WERI-Rb-1 (cell line): ENCODE measurements at regions not wholly inside any gene's neighbourhood (a gene's known extent, or its start where the extent isn't known, plus 50 kb on each side); places are given as distances from the start of the nearest gene placed in this dataset.

Experiments
- DNase-seq: peaks from one replicate; pipeline ENCODE4 v3.0.0-alpha.2; 2020
- H3K27ac ChIP-seq: fragments of 250-450 bp; sonication (Bioruptor Pico); 2 replicates; pipeline ENCODE4 v1.5.1; 2020; ENCODE audit warnings: mild to moderate bottlenecking, moderate library complexity
- H3K27me3 ChIP-seq: fragments of 250-450 bp; sonication (Bioruptor Pico); 2 replicates; pipeline ENCODE4 v1.5.1; 2021; ENCODE audit warnings: mild to moderate bottlenecking, low read depth, moderate library complexity; ENCODE audit not compliant: insufficient read depth, severe bottlenecking
- H3K36me3 ChIP-seq: fragments of 250-450 bp; sonication (Bioruptor Pico); 2 replicates; pipeline ENCODE4 v1.5.1; 2020; ENCODE audit warnings: mild to moderate bottlenecking, moderate library complexity
- H3K4me3 ChIP-seq: 2 replicates; pipeline ENCODE4 v1.5.1; 2011; ENCODE audit warnings: low read depth, mild to moderate bottlenecking, control low read depth, low read length
- H3K9me3 ChIP-seq: fragments of 250-450 bp; sonication (Bioruptor Pico); 2 replicates; pipeline ENCODE4 v1.5.1; 2021; ENCODE audit warnings: mild to moderate bottlenecking, moderate library complexity; ENCODE audit not compliant: severe bottlenecking
- TF ChIP-seq, protein P1 (sequence below): IDR thresholded peaks from 2 replicates; pipeline ENCODE4 v1.5.1; 2011; ENCODE audit warnings: low read depth, mild to moderate bottlenecking, control low read depth, inconsistent platforms, low read length

DNA sequence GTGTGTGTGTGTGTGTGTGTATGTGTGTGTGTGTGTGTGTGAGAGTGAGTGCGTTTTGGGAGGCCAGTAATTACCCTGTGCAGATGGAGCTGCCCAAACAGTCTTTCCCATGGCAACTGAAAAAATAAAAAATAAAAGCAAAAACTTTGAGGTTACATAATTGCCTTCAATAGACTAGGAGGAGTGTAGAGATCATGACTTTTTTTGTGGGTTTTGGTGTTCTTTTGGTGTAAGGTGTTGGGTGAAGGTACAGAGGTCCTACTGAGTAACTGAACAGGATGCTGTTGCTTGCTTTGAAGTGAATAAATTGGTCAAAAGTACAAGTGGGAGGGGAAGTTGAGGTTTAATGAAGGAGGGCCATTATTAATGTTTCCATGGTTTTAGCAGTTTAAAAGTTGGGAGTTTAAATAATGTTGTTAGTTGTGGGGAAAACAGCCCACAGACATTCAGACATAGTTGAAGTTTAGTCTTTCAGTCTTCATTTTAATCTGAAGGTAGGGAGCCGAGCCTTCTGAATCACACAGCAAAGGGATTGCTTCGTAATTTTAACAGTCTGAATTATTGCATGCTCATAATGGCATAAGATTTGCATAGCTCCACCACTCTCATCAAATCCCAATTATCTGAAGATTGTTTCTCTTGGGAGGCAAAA lies 251.4 kb downstream of the PRL start:
- Histone ChIP-seq H3K27me3 (no peaks in the 10 kb centered on the region), H3K36me3 (no peaks in the 10 kb centered on the region), H3K27ac (no peak overlapping the region), H3K4me3 (no peak overlapping the region), H3K9me3 (peaks cover 7% of the 10 kb centered on the region)
- TF ChIP-seq, protein P1, sequence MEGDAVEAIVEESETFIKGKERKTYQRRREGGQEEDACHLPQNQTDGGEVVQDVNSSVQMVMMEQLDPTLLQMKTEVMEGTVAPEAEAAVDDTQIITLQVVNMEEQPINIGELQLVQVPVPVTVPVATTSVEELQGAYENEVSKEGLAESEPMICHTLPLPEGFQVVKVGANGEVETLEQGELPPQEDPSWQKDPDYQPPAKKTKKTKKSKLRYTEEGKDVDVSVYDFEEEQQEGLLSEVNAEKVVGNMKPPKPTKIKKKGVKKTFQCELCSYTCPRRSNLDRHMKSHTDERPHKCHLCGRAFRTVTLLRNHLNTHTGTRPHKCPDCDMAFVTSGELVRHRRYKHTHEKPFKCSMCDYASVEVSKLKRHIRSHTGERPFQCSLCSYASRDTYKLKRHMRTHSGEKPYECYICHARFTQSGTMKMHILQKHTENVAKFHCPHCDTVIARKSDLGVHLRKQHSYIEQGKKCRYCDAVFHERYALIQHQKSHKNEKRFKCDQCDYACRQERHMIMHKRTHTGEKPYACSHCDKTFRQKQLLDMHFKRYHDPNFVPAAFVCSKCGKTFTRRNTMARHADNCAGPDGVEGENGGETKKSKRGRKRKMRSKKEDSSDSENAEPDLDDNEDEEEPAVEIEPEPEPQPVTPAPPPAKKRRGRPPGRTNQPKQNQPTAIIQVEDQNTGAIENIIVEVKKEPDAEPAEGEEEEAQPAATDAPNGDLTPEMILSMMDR, result no peak
- DNase-seq, result no peak

DNA sequence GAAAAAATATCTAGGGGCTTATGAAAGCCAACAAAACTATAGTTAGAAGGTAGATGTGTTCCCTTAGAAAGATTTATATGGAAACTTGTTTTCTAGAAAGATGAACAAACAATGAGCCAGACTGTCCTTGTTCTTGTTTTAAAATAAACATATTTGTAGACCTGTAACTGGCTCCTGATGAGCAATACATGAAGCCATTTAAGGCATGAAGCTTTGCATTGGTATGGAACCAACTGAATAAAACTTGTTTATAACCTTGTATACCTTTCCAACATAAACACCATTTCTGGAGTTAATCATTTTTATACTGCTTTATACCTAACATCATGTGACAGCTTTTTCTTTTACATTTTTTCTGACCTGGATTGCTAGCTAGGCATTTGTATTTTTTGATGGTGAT lies 247.8 kb downstream of the PRL start:
- Histone ChIP-seq H3K36me3 (no peaks in the 10 kb centered on the region), H3K27me3 (no peaks in the 10 kb centered on the region), H3K4me3 (no peak overlapping the region), H3K27ac (no peak overlapping the region), H3K9me3 (no peaks in the 10 kb centered on the region)
- TF ChIP-seq, protein P1, result no peak
- no peak for DNase-seq

DNA sequence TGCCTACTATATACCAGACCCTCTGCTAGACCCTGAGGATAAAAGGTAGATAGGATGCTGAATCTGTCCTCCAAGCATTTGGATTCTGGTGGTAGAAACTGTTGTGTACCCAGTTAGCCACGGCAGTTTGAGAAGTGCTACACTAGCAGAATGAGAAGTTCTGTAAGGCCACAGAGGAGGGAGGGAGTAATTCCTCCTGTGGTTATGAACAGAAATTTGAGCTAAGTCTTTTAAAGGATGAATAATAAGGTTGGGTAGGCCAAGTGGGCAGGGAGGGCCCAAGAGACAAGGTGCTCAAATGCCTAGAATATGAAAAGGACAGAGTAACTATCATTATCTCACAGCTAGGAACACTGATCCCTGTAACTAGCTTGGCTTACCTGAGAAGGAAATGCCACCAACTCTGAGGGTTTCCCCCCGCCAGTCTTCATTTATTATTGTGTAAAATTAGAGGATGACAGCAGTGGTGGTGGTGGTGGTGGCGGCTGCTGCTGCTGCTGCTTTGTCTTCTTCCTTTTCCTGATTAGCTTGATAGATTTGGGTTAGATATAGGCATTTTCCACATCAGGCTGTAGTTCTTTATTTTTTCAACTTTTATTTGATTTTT lies 243.3 kb downstream of the PRL start:
- TF ChIP-seq, protein P1, result no peak
- Histone ChIP-seq H3K9me3 (no peaks in the 10 kb centered on the region), H3K27ac (no peak overlapping the region), H3K27me3 (no peaks in the 10 kb centered on the region), H3K36me3 (no peaks in the 10 kb centered on the region), H3K4me3 (no peak overlapping the region)
- no peak for DNase-seq

DNA sequence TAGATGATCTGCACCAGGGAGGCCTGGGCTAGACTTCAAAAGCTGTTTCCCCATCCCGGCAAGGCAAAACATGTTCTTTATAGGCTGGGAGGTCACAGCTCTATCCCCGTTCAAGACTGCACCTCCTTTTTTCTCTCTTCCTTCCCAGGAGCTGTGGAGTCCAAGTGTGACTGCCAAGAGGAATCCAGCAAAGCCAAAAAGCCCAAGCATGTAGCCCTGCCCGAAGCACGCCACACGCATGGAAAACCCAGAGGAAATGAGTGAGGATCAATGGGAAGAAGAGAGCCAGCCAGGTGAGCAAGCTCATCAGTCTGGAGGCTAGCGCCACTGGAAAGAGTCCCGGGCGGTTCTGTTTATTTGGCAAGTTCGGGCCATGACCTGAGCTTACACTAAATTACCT lies 240.4 kb downstream of the PRL start:
- H3K9me3 ChIP-seq, result no peaks in the 10 kb centered on the region
- no peak overlapping the region for H3K27ac ChIP-seq
- DNase-seq, result no peak
- TF ChIP-seq, protein P1, result no peak
- no peaks in the 10 kb centered on the region for H3K36me3 ChIP-seq
- no peaks in the 10 kb centered on the region for H3K27me3 ChIP-seq
- H3K4me3 ChIP-seq, result no peak overlapping the region

DNA sequence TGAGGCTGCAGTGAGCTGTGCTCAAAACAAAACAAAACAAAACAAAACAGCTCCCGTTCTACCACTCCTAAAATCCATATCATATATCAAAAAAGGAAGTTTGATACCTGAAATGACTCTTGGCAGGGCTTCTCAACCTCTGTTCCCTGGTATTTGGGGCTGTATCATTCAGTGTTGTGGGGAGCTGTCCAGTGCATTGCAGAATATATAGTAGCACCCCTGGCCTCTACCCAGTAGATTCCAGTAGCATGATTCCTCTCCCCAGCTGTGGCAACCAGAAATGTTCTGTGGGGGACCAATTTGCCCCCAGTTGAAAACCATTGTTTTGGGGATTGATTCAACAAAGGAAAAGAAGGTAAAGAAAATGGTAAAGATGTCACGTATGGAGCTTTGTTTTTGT lies 238.9 kb downstream of the PRL start:
- Histone ChIP-seq H3K27ac (no peak overlapping the region), H3K9me3 (no peaks in the 10 kb centered on the region), H3K36me3 (no peaks in the 10 kb centered on the region), H3K27me3 (no peaks in the 10 kb centered on the region), H3K4me3 (no peak overlapping the region)
- TF ChIP-seq, protein P1, result no peak
- DNase-seq, result no peak

DNA sequence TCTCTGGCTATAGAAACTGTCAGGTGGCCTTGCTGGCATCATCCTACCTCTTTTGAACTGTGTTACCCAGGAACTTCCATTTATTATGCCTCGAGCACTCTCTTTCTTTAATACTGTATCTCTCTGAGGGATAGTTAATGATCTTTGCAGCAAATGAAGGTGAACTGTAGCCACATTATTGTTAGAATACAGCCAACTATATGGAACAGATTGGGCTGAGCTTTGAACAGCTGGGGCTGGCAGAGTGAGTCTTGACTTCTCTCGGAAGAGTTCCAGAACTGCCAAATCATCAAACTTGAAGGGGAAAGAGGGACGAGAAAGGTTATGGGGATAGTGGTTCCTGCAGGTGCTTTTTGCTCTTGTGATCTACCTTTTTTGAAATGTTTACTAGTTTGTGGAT lies 237.7 kb downstream of the PRL start:
- TF ChIP-seq, protein P1, result no peak

More for the DNA sequence above, 237.7 kb downstream of the PRL start:
- no peak for DNase-seq
- no peaks in the 10 kb centered on the region for H3K36me3 ChIP-seq
- no peak overlapping the region for H3K4me3 ChIP-seq
- no peaks in the 10 kb centered on the region for H3K9me3 ChIP-seq
- H3K27ac ChIP-seq, result no peak overlapping the region
- no peaks in the 10 kb centered on the region for H3K27me3 ChIP-seq
